NCI-H526 treated with DMSO at 0.1 percent for 48 hours (cell line): ENCODE measurements at regions not wholly inside any gene's neighbourhood (a gene's known extent, or its start where the extent isn't known, plus 50 kb on each side); places are given as distances from the start of the nearest gene placed in this dataset.
"Not testable (repeated sequence)": the region's sequence is repeated elsewhere in the genome, so short reads cannot be mapped to it uniquely, and the experiment has no call there.

ENCODE experiments used
- DNase-seq: peaks from one replicate; lab custom pipeline; 2025; lab: John Stamatoyannopoulos, UW

DNA sequence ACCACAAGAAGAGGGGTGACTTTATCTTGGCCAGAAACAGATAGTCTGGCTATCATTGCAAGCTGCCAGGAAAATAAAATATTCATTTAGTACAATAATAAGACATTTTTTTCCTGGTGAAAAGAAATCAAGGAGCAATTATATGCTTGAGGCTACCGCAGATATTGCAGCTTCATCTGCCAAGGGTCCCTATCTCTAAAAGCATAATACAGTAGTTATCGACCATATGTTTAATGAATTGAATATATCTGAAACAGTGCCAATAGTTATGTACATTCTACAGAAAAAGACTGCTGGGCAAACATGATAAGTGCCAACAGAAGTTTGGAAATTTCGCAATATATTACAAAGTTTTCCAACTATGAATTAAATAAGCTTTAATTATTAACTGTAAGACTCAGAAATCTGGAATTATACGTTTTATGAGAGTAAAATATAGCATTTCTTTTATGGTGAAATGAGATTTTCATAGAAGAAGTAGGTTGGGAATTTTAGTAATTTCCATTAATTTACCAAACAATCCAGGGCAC lies 561.1 kb upstream of the ZP4 start:
- DNase-seq, result no peak

DNA sequence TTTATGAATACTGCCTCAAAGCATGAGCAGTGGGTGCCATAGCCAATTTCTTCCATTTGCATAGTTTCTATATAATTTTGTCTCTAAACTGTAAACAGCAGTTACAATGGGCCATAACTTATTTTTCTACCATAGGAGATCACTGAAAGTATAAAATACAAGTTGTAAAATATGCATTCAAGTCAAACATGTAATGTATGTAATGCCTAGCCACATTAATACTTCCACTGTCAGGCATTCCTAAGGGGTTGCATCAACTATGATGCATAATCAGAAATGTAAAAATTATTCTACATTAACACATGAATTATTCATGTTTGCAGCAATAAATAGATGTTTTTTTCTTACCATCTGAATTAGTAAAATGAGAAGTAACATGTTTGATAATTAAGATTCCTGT lies 560.3 kb upstream of the ZP4 start:
- no peak for DNase-seq

- no peak for DNase-seq
Observed at GRCh38 chr1:238443687-238444086, 553.0 kb upstream of the ZP4 start.

DNA sequence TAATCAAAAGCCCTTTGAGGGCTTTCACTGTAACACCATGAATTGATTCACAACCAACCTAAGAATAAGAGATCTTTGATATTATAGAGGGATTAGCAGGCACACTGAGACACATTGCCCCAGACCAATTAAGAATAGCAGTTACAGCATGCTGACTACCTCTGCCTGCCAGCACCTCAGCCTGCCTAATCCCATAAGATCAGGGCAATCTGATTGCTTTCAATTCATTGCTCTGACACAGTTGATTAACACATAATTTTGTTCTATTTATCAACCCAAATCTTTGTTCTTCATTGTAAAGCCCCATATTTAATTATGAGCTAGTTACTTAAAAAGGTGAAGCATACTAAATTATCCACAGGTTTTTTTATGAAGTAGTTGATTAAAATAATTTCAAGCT lies 548.8 kb upstream of the ZP4 start:
- no peak for DNase-seq

GRCh38 chr1:238438311-238439270 lies 547.9 kb upstream of the ZP4 start:
- no peak for DNase-seq

- not testable (repeated sequence) for DNase-seq
Observed at GRCh38 chr1:238429703-238430102, 539.0 kb upstream of the ZP4 start.

- DNase-seq, result no peak
Observed at GRCh38 chr1:238419209-238419608, 528.5 kb upstream of the ZP4 start.

- DNase-seq, result no peak
Observed at GRCh38 chr1:238409932-238410331, 519.2 kb upstream of the ZP4 start.

GRCh38 chr1:238409191-238409850 lies 518.6 kb upstream of the ZP4 start:
- no peak for DNase-seq

DNA sequence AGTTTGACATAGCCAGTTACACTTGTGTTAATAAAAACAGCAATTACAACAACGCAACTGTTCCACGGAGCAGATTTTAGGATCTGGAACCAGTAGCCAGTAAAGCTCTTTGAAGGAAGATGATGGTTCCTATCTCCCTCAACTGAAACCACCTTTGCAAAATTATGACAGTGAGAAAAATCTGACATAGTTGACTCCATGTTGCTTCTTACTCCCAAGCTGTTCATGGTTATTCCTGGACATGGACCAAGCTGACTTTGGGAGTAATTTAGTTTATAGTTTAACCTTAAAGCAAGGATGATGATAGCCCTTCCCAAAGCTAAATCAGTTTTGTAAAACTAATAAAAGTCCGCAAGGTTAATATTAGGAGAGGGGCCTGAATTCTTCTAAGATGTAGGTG lies 518.0 kb upstream of the ZP4 start:
- DNase-seq, result no peak

DNA sequence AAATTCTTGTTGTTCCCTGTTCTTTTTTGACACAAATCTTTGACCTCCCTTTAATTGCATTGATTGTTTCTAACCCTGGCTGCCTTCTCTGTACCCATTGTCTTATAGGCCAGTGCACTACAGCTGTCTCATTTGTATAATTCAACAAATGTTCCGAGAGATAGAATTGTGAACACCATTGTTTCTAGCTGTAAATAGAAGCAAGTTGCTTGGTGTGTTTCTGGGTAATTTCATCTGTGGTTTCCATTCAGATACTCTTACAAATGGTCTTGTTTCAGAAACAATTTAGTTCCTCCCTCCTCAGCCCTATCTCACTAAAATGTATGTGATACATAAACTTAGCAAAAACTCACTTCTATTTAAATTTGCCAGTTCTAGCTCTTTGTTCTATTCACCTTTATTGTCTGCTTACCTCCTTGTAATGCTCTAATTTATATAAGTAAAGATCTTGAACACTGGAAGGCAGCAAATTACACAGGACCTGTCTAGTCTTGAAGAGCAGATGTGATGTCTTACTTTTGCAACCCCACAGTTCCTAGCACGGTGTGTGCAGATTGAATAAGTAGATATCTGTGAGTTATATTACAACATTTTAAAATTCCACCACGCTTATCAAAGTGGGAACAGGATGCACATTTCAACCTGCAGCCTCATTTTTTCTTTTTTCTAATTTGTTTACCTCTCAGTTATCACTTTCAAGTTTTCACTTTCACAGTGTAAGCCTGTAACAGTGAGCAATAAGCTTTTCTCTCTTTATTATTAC lies 515.6 kb upstream of the ZP4 start:
- DNase-seq, result no peak

DNA sequence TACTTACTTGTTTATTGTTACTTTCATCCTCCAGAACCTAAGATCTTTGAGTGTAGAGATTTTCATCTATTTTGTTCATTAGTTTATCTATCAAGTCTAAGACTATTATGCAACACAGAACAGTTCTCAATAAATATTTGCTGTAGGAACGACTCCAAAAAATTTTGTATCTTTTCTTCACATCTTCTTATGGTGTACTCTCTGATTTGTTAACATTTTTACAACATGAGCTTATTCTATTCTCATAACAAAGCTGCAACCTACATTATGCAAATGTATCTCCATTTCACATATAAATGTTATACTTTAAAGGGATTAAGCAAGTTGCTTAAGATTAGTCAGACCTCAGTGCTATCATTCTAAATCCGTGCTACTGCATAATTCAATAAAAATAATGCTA lies 514.2 kb upstream of the ZP4 start:
- no peak for DNase-seq

DNA sequence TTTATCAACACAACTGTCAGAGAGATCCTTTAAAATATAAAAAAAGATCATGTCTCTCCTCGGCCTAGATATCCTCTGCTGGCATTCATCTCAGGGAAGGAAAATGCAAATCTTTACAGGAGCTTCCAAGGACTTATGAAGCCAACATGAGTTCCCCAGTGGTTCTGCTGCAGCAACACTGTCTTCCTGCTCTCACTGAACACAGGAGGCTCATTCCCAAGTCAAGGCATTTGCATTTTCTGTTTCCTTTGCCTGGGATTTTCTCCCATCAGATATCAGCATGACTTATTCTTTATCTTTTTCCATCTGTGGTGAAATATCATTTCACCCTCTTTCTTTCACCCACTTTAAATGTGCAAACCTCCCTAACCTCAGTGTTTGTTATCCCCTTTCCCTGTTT lies 513.8 kb upstream of the ZP4 start:
- no peak for DNase-seq

- DNase-seq, result no peak
Observed at GRCh38 chr1:238401144-238401543, 510.4 kb upstream of the ZP4 start.

DNA sequence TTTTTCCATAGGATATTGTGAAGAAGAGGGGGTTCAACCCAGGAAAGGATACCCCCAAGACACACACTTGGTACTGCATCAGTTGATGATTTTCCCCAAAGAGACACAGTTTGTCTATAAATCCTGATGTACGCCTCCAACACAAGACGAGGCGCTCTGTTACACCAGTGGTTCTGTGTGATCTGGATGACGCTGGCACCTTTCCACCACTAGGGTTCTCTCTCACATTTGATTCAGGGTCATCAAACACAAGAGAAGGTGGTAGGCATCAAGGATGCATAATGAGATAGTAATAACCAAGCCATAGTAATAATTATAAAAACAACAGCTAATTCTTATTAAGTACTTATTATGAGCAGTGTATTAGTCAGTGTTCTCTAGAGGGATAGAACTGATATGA lies 508.8 kb upstream of the ZP4 start:
- DNase-seq, result no peak

DNA sequence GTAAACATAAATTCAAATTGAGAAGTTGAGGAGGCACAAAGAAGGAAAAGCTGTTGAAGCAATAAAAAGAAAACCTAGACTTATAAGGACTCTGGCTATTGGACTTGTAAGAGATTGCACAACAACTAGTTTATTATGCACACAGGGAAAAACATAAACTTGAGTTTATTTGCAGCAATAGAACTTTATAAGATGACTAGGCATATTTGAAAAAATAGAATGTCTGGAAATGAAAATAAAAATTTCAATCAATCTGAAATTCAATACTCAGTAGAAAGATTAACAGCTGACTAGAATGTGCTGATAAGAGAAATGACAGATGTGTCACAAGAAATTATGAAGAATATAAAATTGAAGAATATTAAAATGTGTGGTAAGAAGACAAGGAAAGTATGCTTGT lies 505.4 kb upstream of the ZP4 start:
- DNase-seq, result no peak

- DNase-seq, result no peak
Observed at GRCh38 chr1:238384381-238384780, 493.7 kb upstream of the ZP4 start.

DNA sequence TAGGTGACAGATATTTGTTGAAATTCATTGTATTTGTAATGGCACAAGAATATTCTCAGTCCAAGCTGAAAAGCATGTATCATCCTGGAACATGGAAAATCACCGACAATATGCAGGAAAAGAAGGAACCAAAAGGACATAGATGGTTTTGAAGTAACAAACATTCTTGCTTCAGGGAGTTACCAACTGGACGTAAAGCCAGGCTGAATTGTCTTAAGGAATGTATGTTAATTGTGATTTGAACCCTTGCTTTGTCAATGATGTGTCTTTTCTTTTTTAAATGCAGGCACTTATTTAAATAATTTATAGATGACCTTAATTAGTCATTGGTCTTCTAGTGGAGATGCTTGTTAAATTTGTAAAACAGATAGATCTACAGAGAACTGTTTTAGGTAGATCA lies 489.4 kb upstream of the ZP4 start:
- no peak for DNase-seq

DNA sequence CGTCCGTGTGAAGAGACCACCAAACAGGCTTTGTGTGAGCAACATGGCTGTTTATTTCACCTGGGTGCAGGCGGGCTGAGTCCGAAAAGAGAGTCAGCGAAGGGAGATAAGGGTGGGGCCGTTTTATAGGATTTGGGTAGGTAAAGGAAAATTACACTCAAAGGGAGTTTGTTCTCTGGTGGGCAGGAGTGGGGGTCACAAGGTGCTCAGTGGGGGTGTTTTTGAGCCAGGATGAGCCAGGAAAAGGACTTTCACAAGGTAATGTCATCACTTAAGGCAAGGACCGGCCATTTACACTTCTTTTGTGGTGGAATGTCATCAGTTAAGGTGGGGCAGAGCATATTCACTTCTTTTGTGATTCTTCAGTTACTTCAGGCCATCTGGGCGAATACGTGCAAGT lies 488.7 kb upstream of the ZP4 start:
- not testable (repeated sequence) for DNase-seq

- no peak for DNase-seq
Observed at GRCh38 chr1:238377280-238377919, 486.7 kb upstream of the ZP4 start.

- DNase-seq, result no peak
Observed at GRCh38 chr1:238370599-238370998, 479.9 kb upstream of the ZP4 start.
